ENCODE measurements at regions not wholly inside any gene's neighbourhood (a gene's known extent, or its start where the extent isn't known, plus 50 kb on each side); places are given as distances from the start of the nearest gene placed in this dataset.
"Not testable (repeated sequence)": the region's sequence is repeated elsewhere in the genome, so short reads cannot be mapped to it uniquely, and the experiment has no call there.

GRCh38 chr3:8420612-8421011 lies 81.0 kb upstream of the LMCD1 start:
- no peak for DNase-seq (ENCODE audit: low read depth in 2 of 2)

- no peak for DNase-seq (ENCODE audit: low read depth in 2 of 2)
Observed at GRCh38 chr3:8421267-8421666, 80.4 kb upstream of the LMCD1 start.

- no peak for DNase-seq (ENCODE audit: low read depth in 2 of 2)
Observed at GRCh38 chr3:8421711-8422110, 79.9 kb upstream of the LMCD1 start.

- no peak for DNase-seq (ENCODE audit: low read depth in 2 of 2)
Observed at GRCh38 chr3:8423307-8423706, 78.3 kb upstream of the LMCD1 start.

GRCh38 chr3:8424281-8424680 lies 77.3 kb upstream of the LMCD1 start:
- DNase-seq (ENCODE audit: low read depth in 2 of 2) = no peak

- DNase-seq (ENCODE audit: low read depth in 2 of 2) = no peak
Observed at GRCh38 chr3:8436661-8437287, 64.8 kb upstream of the LMCD1 start.

GRCh38 chr3:8438507-8439079 lies 63.0 kb upstream of the LMCD1 start:
- DNase-seq (ENCODE audit: low read depth in 2 of 2) = no peak

- DNase-seq (ENCODE audit: low read depth in 2 of 2) = not testable (repeated sequence)
Observed at GRCh38 chr3:8440142-8440541, 61.5 kb upstream of the LMCD1 start.

- DNase-seq (ENCODE audit: low read depth in 2 of 2) = no peak
Observed at GRCh38 chr3:8441969-8442559, 59.6 kb upstream of the LMCD1 start.

GRCh38 chr3:8442993-8443650 lies 58.5 kb upstream of the LMCD1 start:
- no peak for DNase-seq (ENCODE audit: low read depth in 2 of 2)

- no peak for DNase-seq (ENCODE audit: low read depth in 2 of 2)
Observed at GRCh38 chr3:8443829-8444791, 57.5 kb upstream of the LMCD1 start.

GRCh38 chr3:8444883-8445282 lies 56.7 kb upstream of the LMCD1 start:
- no peak for DNase-seq (ENCODE audit: low read depth in 2 of 2)

GRCh38 chr3:8445861-8446260 lies 55.8 kb upstream of the LMCD1 start:
- DNase-seq (ENCODE audit: low read depth in 2 of 2) = no peak

- DNase-seq (ENCODE audit: low read depth in 2 of 2) = no peak
Observed at GRCh38 chr3:8446845-8447244, 54.8 kb upstream of the LMCD1 start.

- DNase-seq (ENCODE audit: low read depth in 2 of 2) = no peak
Observed at GRCh38 chr3:8450618-8451017, 51.0 kb upstream of the LMCD1 start.

GRCh38 chr3:8451696-8452095 lies 49.9 kb upstream of the LMCD1 start:
- DNase-seq (ENCODE audit: low read depth in 2 of 2) = no peak
